GM19193 (cell line): ENCODE measurements at regions not wholly inside any gene's neighbourhood (a gene's known extent, or its start where the extent isn't known, plus 50 kb on each side); places are given as distances from the start of the nearest gene placed in this dataset.

Source experiments
- POLR2A ChIP-seq: IDR thresholded peaks from 4 replicates; pipeline ENCODE4 v1.6.1; 2011; ENCODE audit not compliant: insufficient read depth, insufficient read length; ENCODE audit errors: extremely low read depth

- TF ChIP-seq POLR2A: no peak
Measured at GRCh38 chr13:103168901-103169508, 102.8 kb upstream of the SLC10A2 start.

DNA sequence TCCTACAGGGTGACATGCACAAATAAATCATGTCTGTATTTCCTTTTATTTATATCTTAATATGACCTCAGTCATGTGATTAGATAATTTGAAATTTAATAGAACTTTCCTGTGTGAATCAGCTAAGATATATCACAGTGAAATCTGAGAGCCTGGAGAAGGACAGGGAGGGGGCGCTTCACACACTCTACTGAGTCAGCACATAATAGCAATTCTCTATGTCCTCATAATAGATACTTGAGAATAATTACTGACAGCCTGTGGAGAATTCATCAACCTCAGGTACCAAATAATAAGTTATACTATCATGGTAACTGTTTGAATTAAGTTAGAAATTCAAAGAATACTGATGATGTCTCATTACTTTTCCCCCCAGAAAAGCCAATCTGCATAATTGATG lies 98.0 kb upstream of the SLC10A2 start:
- no peak for TF ChIP-seq POLR2A

GRCh38 chr13:103161476-103161875 lies 95.3 kb upstream of the SLC10A2 start:
- TF ChIP-seq POLR2A: no peak

- TF ChIP-seq POLR2A: no peak
Measured at GRCh38 chr13:103157434-103158145, 91.4 kb upstream of the SLC10A2 start.

DNA sequence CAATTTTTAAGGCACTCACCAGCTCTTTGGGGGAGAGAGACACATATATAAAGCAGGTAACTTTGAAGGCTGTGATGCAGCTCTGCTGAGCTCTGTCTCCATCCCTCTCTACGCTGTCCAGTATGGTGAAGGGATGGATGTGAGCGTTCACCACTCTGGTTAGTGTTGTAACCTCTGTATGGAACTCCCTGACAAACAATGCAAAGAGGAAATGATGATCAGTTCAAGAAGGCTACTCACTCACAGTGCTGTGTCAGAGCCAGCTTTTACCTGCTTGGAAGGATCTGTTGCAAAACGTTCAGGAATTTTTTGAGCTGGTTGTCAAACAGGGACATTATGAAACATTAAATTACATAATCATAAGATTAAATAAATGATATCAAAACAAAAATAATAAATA lies 90.8 kb upstream of the SLC10A2 start:
- TF ChIP-seq POLR2A: no peak

DNA sequence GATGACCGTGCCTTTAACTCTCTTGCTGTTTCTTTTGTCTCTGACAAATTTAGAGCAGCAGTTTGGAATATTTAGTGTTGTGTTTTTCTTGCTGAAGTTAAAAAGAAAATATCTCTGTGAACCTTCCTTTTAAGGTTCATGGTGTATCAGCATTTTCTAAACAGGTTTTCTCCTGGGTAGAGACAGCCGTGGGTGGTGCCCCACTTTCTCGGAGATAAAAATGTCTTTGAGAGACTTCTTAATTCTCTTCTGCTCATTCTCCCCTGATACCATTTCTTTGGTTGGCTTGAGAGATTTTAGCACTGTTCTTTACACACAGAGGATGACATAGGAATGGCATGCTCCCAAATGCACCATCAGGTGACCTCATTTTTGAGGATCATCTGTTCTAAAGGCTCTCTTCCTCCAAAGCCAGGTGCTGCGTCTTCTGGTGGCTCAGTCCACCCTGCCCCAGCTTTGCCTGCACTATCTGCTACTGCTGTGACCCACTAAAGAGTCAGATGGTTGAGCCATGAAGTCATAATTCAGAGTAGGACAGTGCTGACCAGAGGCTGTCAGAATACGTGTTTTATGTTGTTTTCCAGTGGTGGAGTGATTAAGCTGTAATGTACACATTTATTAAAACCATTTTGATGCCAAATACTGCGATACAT lies 90.3 kb upstream of the SLC10A2 start:
- TF ChIP-seq POLR2A: no peak

- TF ChIP-seq POLR2A: no peak
Measured at GRCh38 chr13:103153466-103153865, 87.2 kb upstream of the SLC10A2 start.

GRCh38 chr13:103147961-103148360 lies 81.7 kb upstream of the SLC10A2 start:
- TF ChIP-seq POLR2A: no peak

DNA sequence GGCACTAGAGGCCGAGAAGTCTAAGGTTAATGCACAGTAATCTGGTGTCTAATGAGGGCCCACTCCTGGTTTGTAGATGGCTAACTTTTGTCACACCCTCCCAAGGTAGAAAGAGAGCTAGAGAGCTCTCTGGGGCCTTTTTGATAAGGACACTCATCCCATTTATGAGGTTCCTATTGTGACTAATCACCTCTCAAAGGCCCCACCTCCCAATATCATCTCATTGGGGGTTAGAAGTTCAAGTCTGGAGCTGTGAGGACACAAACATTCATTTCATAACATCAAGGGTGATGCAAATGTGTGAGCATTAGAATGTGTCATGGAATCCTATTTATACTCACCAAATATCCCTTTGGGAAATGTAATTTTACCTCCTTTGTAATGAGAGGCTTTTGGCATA lies 79.2 kb upstream of the SLC10A2 start:
- TF ChIP-seq POLR2A: no peak

- no peak for TF ChIP-seq POLR2A
Measured at GRCh38 chr13:103143432-103143831, 77.2 kb upstream of the SLC10A2 start.

GRCh38 chr13:103142151-103142550 lies 75.9 kb upstream of the SLC10A2 start:
- no peak for TF ChIP-seq POLR2A

GRCh38 chr13:103140001-103140671 lies 73.9 kb upstream of the SLC10A2 start:
- no peak for TF ChIP-seq POLR2A

DNA sequence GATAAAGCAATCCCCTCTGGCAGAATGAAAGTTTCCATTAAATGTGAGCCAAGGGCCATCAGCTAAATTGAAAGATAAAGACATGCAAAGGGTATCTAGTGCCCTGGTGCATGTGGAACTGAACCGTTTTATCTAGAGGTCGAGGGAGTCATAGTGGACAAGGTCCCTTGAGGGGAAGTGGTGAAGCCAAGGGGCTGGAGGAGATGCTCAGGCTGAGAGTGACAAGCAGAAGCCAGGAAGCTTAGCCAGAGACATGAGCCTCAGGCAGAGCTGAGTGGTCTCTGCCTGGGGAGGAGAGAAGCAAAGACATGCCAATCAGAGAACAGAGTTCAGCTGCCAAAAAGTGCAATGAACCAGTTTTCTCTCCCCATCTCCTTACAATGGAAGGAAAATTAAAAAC lies 68.1 kb upstream of the SLC10A2 start:
- no peak for TF ChIP-seq POLR2A

DNA sequence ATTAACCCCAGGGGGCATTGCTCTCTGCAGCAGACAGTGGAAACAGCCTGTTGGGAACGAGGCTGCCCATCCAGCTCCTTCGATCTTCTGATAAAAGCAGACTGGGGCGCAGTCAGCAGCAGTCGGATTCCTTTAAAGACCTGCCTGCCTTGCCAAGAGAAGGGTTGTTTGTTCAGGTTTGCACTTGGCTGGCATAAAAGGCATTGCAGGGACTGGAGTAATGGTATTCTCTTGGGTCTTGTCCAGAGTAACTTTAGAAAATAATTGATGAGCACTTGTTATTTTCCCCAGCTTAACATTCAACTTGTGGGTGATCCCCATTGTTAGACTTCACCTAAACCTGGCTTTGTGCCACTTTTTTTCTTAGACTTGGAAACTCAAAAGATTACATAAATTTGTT lies 67.3 kb upstream of the SLC10A2 start:
- no peak for TF ChIP-seq POLR2A

- no peak for TF ChIP-seq POLR2A
Measured at GRCh38 chr13:103130681-103131210, 64.5 kb upstream of the SLC10A2 start.
